HCT116 (cell line): ENCODE measurements at regions not wholly inside any gene's neighbourhood (a gene's known extent, or its start where the extent isn't known, plus 50 kb on each side); places are given as distances from the start of the nearest gene placed in this dataset.

ENCODE experiments used
- ATAC-seq: fragments of 200-7000 bp; cut with Tn5 transposase; 2 replicates; pipeline ENCODE4 v1.9.1; 2020; ENCODE audit warnings: mild to moderate bottlenecking, moderate library complexity
- BruUV-seq: library from RNA; stranded (reverse); fragments of 400-500 nt; replicated peaks from 2 replicates; lab custom pipeline; 2021; lab: Mats Ljungman, UMichigan
- CTCF ChIA-PET: fragments of 300-600 bp; sonication (Branson Sonifier 250); formaldehyde crosslinking; loops from one replicate; lab custom pipeline; 2021; ENCODE audit warnings: antibody characterized with exemption; lab: Charles Lee
- POLR2A ChIA-PET: fragments of 300-600, 350-600 bp; sonication (Branson Sonifier 250); formaldehyde crosslinking; loops from one replicate; lab custom pipeline; 2021; ENCODE audit warnings: antibody characterized with exemption; lab: Charles Lee
- RAD21 ChIA-PET, 2 experiments: fragments of 300-600 bp; sonication (Branson Sonifier 250); formaldehyde crosslinking; loops; one replicate each; lab custom pipeline; 2023; ENCODE audit warnings: low total read pairs in 2 of 2; ENCODE audit not compliant: uncharacterized antibody in 2 of 2, unreplicated experiment in 2 of 2, low non-redundant PET in 1 of 2; lab: Charles Lee
- DNase-seq: peaks from one replicate; pipeline ENCODE4 v3.0.0-alpha.2; 2010; ENCODE audit warnings: low read depth, low spot score
- H2AFZ ChIP-seq: fragments of 200-600 bp; shearing (Covaris generic), sonication (generic); 2 replicates; pipeline ENCODE4 v1.6.1; 2017; ENCODE audit warnings: low read depth, mixed run types, mixed read lengths, antibody characterized with exemption, low read length; ENCODE audit not compliant: poor library complexity, severe bottlenecking
- H3K27ac ChIP-seq: 2 replicates; pipeline ENCODE4 v1.5.1; 2012; ENCODE audit warnings: low read depth, low read length
- H3K27me3 ChIP-seq: fragments of 200-600 bp; sonication (generic); 2 replicates; pipeline ENCODE4 v1.6.1; 2016; ENCODE audit warnings: mixed run types, low read length, mixed read lengths; ENCODE audit not compliant: insufficient read depth
- H3K36me3 ChIP-seq, 2 experiments: fragments of 200-500 bp in 1 of 2; fragments of 200-600 bp in 1 of 2; sonication (Bioruptor generic) in 1 of 2; sonication (generic) in 1 of 2; 2 replicates each; pipeline versions ENCODE4 v1.5.1 to v1.6.1; 2014 to 2016; ENCODE audit warnings: low read length in 2 of 2, inconsistent platforms in 1 of 2, mixed read lengths in 1 of 2, mixed run types in 1 of 2; ENCODE audit not compliant: insufficient read depth in 2 of 2, control insufficient read depth in 1 of 2
- H3K4me1 ChIP-seq, 2 experiments: fragments of 200-600 bp in 1 of 2; sonication (generic) in 1 of 2; 2 replicates each; pipeline versions ENCODE4 v1.5.1 to v1.6.1; 2012 to 2017; ENCODE audit warnings: low read length in 2 of 2, inconsistent platforms in 1 of 2, mild to moderate bottlenecking in 1 of 2, mixed read lengths in 1 of 2, mixed run types in 1 of 2, moderate library complexity in 1 of 2; ENCODE audit not compliant: insufficient read depth in 2 of 2, control insufficient read depth in 1 of 2
- H3K4me2 ChIP-seq: fragments of 200-600 bp; sonication (generic); 2 replicates; pipeline ENCODE4 v1.6.1; 2017; ENCODE audit warnings: mixed run types, low read length, mixed read lengths
- H3K4me3 ChIP-seq, 2 experiments: fragments of 200-600 bp in 1 of 2; sonication (generic) in 1 of 2; replicated peaks in 1 of 2; 2 replicates each; pipeline ENCODE4 v1.5.1; 2011 to 2016; ENCODE audit warnings: low read length in 2 of 2, control low read depth in 1 of 2, low read depth in 1 of 2, mild to moderate bottlenecking in 1 of 2, mixed read lengths in 1 of 2, mixed run types in 1 of 2
- H3K79me2 ChIP-seq: fragments of 200-600 bp; sonication (generic); 2 replicates; pipeline ENCODE4 v1.6.1; 2017; ENCODE audit warnings: mild to moderate bottlenecking, mixed run types, low read length, moderate library complexity, mixed read lengths; ENCODE audit not compliant: insufficient read depth
- H3K9ac ChIP-seq: fragments of 200-600 bp; sonication (generic); 2 replicates; pipeline ENCODE4 v1.6.1; 2016; ENCODE audit warnings: low read length, mixed read lengths
- H3K9me2 ChIP-seq: fragments of 200-600 bp; sonication (generic), shearing (Covaris generic); 2 replicates; pipeline ENCODE4 v1.6.1; 2017; ENCODE audit warnings: mixed run types, mild to moderate bottlenecking, moderate library complexity; ENCODE audit not compliant: insufficient read depth
- H3K9me3 ChIP-seq, 2 experiments: fragments of 200-500 bp in 1 of 2; fragments of 200-600 bp in 1 of 2; sonication (Bioruptor generic) in 1 of 2; sonication (generic) in 1 of 2; 2 replicates each; pipeline ENCODE4 v1.6.1; 2014 to 2017; ENCODE audit warnings: low read length in 2 of 2, mixed read lengths in 2 of 2, inconsistent platforms in 1 of 2, low read depth in 1 of 2, mild to moderate bottlenecking in 1 of 2, mixed run types in 1 of 2, moderate library complexity in 1 of 2; ENCODE audit not compliant: control insufficient read depth in 1 of 2, insufficient read depth in 1 of 2
- H4K20me1 ChIP-seq: fragments of 200-600 bp; sonication (generic), shearing (Covaris generic); 2 replicates; pipeline ENCODE4 v1.6.1; 2017; ENCODE audit warnings: mixed run types, mild to moderate bottlenecking, moderate library complexity; ENCODE audit not compliant: insufficient read depth
- MAX ChIP-seq: IDR thresholded peaks from 2 replicates; pipeline ENCODE4 v1.6.1; 2012
- REST ChIP-seq: IDR thresholded peaks from 2 replicates; pipeline ENCODE4 v1.6.1; 2012; ENCODE audit warnings: low read depth
- SP1 ChIP-seq: IDR thresholded peaks from 2 replicates; pipeline ENCODE4 v1.6.1; 2012; ENCODE audit warnings: low read depth
- ZFX ChIP-seq: fragments of 450-650 bp; IDR thresholded peaks from 2 replicates; pipeline ENCODE4 v1.6.1; 2017
- intact Hi-C: fragments of 100-400 bp; cut with micrococcal nuclease; formaldehyde crosslinking; loops from 2 replicates; pipeline ENCODE4 v1.10.0; 2022

- TF ChIP-seq MAX, result no peak
- no peak for TF ChIP-seq SP1
- TF ChIP-seq, all 23 proteins: peak for 0
Observed at GRCh38 chr11:119806064-119806915, 77.3 kb upstream of the NECTIN1 start (continued).

GRCh38 chr11:119805663-119806062 is 76.7 kb upstream of the NECTIN1 start:
- Histone ChIP-seq H3K79me2 (no peaks in the 10 kb centered on the region), H3K27me3 (peaks cover 19% of the 10 kb centered on the region; the same call in 1 of the 2 replicates), H3K9me2 (no peaks in the 10 kb centered on the region), H3K9ac (no peak overlapping the region), H2AFZ (no peak overlapping the region), H3K4me2 (no peak overlapping the region), H3K36me3 (no peaks in the 10 kb centered on the region), H3K9me3 (no peaks in the 10 kb centered on the region), H3K27ac (no peak overlapping the region), H3K4me3 (no peak overlapping the region), H3K4me1 (0 out of 4 replicates have a peak, but pooled peaks cover 0 to 2% of the 10 kb centered on the region in 2 experiments), H4K20me1 (no peaks in the 10 kb centered on the region)
- RAD21 ChIA-PET, result no interaction called here
- ATAC-seq, result no peak
- intact Hi-C loops, result no loop called here
- BruUV-seq, result no TSS peak
- POLR2A ChIA-PET, result no interaction called here
- CTCF ChIA-PET, result no interaction called here
- TF ChIP-seq ZFX (no peak), REST (no peak)
- DNase-seq, result no peak
